CD8-positive, alpha-beta memory T cell (primary cell): ENCODE measurements at regions not wholly inside any gene's neighbourhood (a gene's known extent, or its start where the extent isn't known, plus 50 kb on each side); places are given as distances from the start of the nearest gene placed in this dataset.

ENCODE experiments used
- CTCF ChIA-PET: fragments of 350-600 bp; sonication (Branson Sonifier 250); formaldehyde crosslinking; loops from one replicate; lab custom pipeline; 2021; ENCODE audit warnings: antibody characterized with exemption; lab: Charles Lee
- POLR2A ChIA-PET: fragments of 350-600 bp; sonication (Branson Sonifier 250); formaldehyde crosslinking; loops from one replicate; lab custom pipeline; 2021; ENCODE audit warnings: antibody characterized with exemption; lab: Charles Lee
- DNase-seq, 5 donors: peaks; one replicate each; pipeline versions ENCODE4 v3.0.0 to v3.0.0-alpha.2; 2020 to 2022; ENCODE audit warnings: mixed read lengths in 1 of 5
- H3K27ac ChIP-seq: one replicate; pipeline ENCODE4 v1.7.0; 2013; ENCODE audit warnings: low read depth, mild to moderate bottlenecking, low read length, moderate library complexity
- H3K27me3 ChIP-seq: 2 replicates; pipeline ENCODE4 v1.7.0; 2013; ENCODE audit warnings: low read length, mild to moderate bottlenecking; ENCODE audit not compliant: insufficient read depth, poor library complexity, severe bottlenecking
- H3K36me3 ChIP-seq: 2 replicates; pipeline ENCODE4 v1.7.0; 2013; ENCODE audit warnings: mild to moderate bottlenecking, low read length, moderate library complexity; ENCODE audit not compliant: insufficient read depth
- H3K4me1 ChIP-seq: 2 replicates; pipeline ENCODE4 v1.7.0; 2013; ENCODE audit warnings: mild to moderate bottlenecking, low read length, moderate library complexity; ENCODE audit not compliant: insufficient read depth
- H3K4me3 ChIP-seq: 2 replicates; pipeline ENCODE4 v1.7.0; 2013; ENCODE audit warnings: mild to moderate bottlenecking, low read length
- H3K9me3 ChIP-seq: 2 replicates; pipeline ENCODE4 v1.7.0; 2013; ENCODE audit warnings: mild to moderate bottlenecking, low read length
- H3K27ac Mint-ChIP-seq, 8 donors: one replicate each; pipeline ENCODE4 v1.8.0; 2020 to 2021; ENCODE audit warnings: mixed read lengths in 8 of 8, mild to moderate bottlenecking in 6 of 8, inconsistent platforms in 3 of 8, moderate library complexity in 3 of 8
- H3K27me3 Mint-ChIP-seq, 2 donors: one replicate each; pipeline ENCODE4 v1.8.0; 2020 to 2021; ENCODE audit warnings: mixed read lengths in 2 of 2, mild to moderate bottlenecking in 1 of 2, moderate library complexity in 1 of 2
- H3K36me3 Mint-ChIP-seq, 3 donors: one replicate each; pipeline ENCODE4 v1.8.0; 2020 to 2021; ENCODE audit warnings: mixed read lengths in 3 of 3, inconsistent platforms in 1 of 3, mild to moderate bottlenecking in 1 of 3
- H3K4me1 Mint-ChIP-seq, 3 donors: one replicate each; pipeline ENCODE4 v1.8.0; 2020 to 2021; ENCODE audit warnings: mixed read lengths in 3 of 3, inconsistent platforms in 1 of 3, mild to moderate bottlenecking in 1 of 3
- H3K4me3 Mint-ChIP-seq, 7 donors: one replicate each; pipeline ENCODE4 v1.8.0; 2020 to 2021; ENCODE audit warnings: mixed read lengths in 7 of 7, mild to moderate bottlenecking in 6 of 7, moderate library complexity in 4 of 7, inconsistent platforms in 2 of 7
- H3K9me3 Mint-ChIP-seq, 5 donors: one replicate each; pipeline ENCODE4 v1.8.0; 2020 to 2022; ENCODE audit warnings: mixed read lengths in 5 of 5, mild to moderate bottlenecking in 3 of 5, moderate library complexity in 2 of 5, inconsistent platforms in 1 of 5

DNA sequence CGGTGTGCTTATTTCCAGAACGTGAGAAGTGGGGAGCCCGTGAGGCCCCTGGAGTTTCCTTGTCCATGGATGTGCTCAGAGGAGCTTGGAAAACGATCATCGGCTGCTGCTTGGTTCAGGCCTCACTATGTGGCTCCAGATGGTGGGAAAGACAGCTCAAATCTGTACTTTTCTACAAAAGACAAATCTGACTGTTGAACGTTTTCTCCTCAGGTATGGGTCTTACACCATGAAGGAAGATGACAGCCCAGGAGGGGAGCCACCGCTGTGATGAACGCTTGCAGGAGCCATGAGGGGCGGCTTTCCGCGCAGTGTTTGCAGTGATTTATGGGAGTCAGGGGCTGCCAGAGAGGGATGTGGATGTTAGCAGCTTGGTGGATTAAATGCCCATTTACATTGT, 109.4 kb upstream of the E2F8 start:
- no peaks in the 10 kb centered on the region for H3K36me3 ChIP-seq
- H3K27ac Mint-ChIP-seq: no peak overlapping the region
- ChIA-PET POLR2A (no interaction called here), CTCF (no interaction called here)
- H3K9me3 Mint-ChIP-seq: no peaks in the 10 kb centered on the region
- H3K4me3 ChIP-seq: no peak overlapping the region
- DNase-seq: no peak
- H3K4me1 ChIP-seq: no peaks in the 10 kb centered on the region
- H3K27ac ChIP-seq: no peak overlapping the region
- H3K9me3 ChIP-seq: no peaks in the 10 kb centered on the region
- H3K27me3 ChIP-seq: peaks cover 18% of the 10 kb centered on the region
- no peak overlapping the region for H3K4me3 Mint-ChIP-seq
- peaks cover 5 to 7% (median 7%) of the 10 kb centered on the region in 3 donors for H3K4me1 Mint-ChIP-seq
- H3K27me3 Mint-ChIP-seq: peaks cover 44 to 82% of the 10 kb centered on the region in 2 donors
- H3K36me3 Mint-ChIP-seq: no peaks in the 10 kb centered on the region

DNA sequence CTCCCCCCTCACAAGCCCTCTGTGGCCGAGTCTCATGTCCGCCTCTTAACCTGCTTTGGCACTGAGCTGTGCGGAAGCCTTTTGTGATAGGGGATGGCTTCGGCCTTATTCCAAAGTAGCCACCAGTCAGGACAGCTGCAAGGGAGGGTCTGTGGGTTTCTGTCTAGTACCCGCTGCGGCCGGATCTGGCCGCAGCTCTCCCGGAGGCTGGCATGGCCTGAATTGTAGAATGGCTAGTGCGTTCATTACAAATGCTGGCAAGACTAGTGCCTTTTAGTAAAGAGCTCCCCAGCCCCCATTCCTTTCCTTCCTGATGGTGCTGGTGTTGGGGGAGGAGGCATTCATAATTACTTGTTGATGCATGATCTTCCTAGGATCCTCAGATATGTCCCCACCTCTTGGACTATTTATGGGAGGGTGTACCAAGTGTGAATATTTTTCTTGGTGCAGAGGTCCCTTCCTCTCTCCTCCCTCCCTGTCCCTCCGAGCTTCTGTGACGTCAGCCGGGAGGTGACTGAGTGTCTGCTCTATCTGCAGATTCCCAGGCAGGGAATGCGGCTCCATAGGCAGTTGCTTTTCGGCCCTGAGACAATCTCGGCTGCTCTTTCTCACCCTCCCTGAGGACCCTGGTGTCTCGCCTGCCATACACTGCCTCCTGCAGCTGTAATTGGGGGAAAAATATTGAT, 108.7 kb upstream of the E2F8 start:
- POLR2A ChIA-PET: no interaction called here
- no peaks in the 10 kb centered on the region for H3K4me1 ChIP-seq

DNA sequence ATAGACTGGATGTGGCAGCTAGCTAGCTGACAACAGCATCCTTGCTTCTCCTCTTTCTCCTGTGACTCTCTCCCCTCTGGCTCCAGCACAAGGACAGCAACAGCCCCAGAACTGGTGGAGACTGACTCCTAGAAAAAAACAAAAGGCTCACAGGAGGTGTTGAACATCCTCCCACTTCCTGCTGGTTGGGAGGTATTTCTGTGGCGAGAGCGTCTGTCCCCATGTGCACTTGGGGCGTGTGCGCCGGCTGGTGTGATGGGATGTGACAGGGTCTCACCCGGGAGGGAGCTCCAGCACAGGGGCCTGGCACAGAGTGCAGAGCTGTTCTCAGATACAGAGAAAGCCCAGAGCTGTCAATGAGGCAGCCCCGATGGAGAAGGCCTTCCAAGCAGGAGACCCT, 107.2 kb upstream of the E2F8 start:
- peaks cover 53 to 93% of the 10 kb centered on the region in 2 donors for H3K27me3 Mint-ChIP-seq
- ChIA-PET CTCF (no interaction called here), POLR2A (no interaction called here)
- H3K4me3 Mint-ChIP-seq: no peak overlapping the region
- H3K27ac Mint-ChIP-seq: no peak overlapping the region
- no peaks in the 10 kb centered on the region for H3K36me3 ChIP-seq
- peaks cover 24% of the 10 kb centered on the region for H3K27me3 ChIP-seq
- H3K4me1 ChIP-seq: no peaks in the 10 kb centered on the region
- no peak overlapping the region for H3K27ac ChIP-seq
- no peak for DNase-seq
- H3K36me3 Mint-ChIP-seq: no peaks in the 10 kb centered on the region
- H3K9me3 Mint-ChIP-seq: no peaks in the 10 kb centered on the region
- peaks cover 6 to 10% (median 7%) of the 10 kb centered on the region in 3 donors for H3K4me1 Mint-ChIP-seq
- H3K4me3 ChIP-seq: no peak overlapping the region
- no peaks in the 10 kb centered on the region for H3K9me3 ChIP-seq

More for the DNA sequence above, 108.7 kb upstream of the E2F8 start:
- H3K9me3 Mint-ChIP-seq: no peaks in the 10 kb centered on the region
- Histone ChIP-seq H3K27me3 (peaks cover 21% of the 10 kb centered on the region), H3K36me3 (no peaks in the 10 kb centered on the region), H3K4me3 (no peak overlapping the region), H3K27ac (no peak overlapping the region), H3K9me3 (no peaks in the 10 kb centered on the region)
- no peak for DNase-seq
- CTCF ChIA-PET: no interaction called here
- no peak overlapping the region for H3K4me3 Mint-ChIP-seq
- peaks cover 47 to 83% of the 10 kb centered on the region in 2 donors for H3K27me3 Mint-ChIP-seq
- H3K4me1 Mint-ChIP-seq: peaks cover 6 to 10% (median 7%) of the 10 kb centered on the region in 3 donors
- no peaks in the 10 kb centered on the region for H3K36me3 Mint-ChIP-seq
- H3K27ac Mint-ChIP-seq: no peak overlapping the region

DNA sequence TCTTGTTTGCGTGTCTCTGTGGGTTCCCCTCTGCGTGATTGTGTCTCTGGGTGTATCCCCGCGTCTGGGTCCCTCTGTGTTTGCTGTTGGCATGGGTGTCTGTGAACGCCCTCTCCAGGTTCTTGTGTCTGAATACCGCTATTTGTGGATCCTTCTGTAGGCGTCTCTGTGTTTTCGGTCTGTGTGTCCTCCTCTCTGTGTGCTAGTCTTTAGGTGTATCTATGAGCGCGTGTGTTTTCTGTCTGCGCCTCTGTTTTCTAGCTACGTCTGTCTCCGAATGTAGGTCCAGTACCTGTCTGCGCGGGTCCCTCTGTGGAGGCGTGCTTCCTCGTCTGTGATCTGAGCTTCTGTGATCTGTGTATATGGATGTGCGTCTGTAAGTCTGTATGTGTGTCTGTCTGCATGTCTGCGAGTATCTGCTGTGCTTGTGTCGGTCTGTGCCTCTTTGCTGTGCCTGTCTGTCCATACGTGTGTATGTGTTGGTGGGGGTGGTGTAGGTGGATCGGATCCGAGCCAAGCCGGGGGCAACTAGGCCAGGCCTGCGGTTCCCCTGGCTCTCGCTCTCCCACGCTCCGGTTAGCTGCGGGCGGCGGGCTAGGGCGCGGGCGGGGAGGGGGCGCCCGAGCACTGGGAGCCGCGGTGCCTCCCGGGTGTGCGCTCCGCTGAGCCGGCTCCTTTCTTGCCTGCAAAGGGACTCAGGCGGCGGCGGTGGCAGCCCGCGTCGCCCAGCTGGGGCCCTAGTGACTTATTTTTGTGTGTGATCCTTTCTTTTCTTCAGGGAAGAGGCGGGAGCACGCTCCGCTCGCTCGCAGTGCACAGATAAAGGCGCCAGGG, 105.3 kb upstream of the E2F8 start:
- ChIA-PET POLR2A (no interaction called here), CTCF (no interaction called here)
- H3K4me1 ChIP-seq: no peaks in the 10 kb centered on the region
- H3K27ac ChIP-seq: no peak overlapping the region
- DNase-seq: no peak
- Mint-ChIP-seq H3K36me3 (no peaks in the 10 kb centered on the region), H3K9me3 (no peaks in the 10 kb centered on the region), H3K4me1 (peaks cover 6 to 10% (median 7%) of the 10 kb centered on the region in 3 donors), H3K4me3 (peak overlapping the region; percentile 12 to 79 (median 64)), H3K27ac (peak overlapping the region in 1 of 8 donors; percentile 11), H3K27me3 (peaks cover 54 to 86% of the 10 kb centered on the region in 2 donors)
- no peaks in the 10 kb centered on the region for H3K36me3 ChIP-seq
- H3K4me3 ChIP-seq: no peak overlapping the region
- peaks cover 26% of the 10 kb centered on the region for H3K27me3 ChIP-seq
- no peaks in the 10 kb centered on the region for H3K9me3 ChIP-seq

DNA sequence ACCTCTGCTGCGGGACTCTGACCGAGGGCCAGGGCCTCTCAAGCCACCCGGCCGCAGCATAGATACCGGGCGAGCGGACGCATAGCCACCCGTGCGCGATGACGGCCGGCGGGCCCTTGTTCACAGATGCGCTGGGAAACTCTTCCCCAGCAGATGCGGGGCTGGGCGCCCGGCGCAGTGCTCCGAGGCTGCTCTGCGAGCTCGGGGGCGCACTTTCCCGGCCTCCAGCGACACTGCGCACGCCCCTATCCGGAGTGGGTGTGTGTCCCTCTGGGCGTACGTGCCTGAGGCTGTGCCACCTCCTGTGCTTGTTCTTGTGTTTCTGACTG, 104.7 kb upstream of the E2F8 start:
- H3K27ac Mint-ChIP-seq: no peak overlapping the region
- Histone ChIP-seq H3K27me3 (peaks cover 26% of the 10 kb centered on the region), H3K36me3 (no peaks in the 10 kb centered on the region), H3K27ac (no peak overlapping the region), H3K9me3 (no peaks in the 10 kb centered on the region), H3K4me3 (no peak overlapping the region), H3K4me1 (no peaks in the 10 kb centered on the region)
- peaks cover 51 to 85% of the 10 kb centered on the region in 2 donors for H3K27me3 Mint-ChIP-seq
- no peaks in the 10 kb centered on the region for H3K36me3 Mint-ChIP-seq
- H3K4me3 Mint-ChIP-seq: peak overlapping the region in 6 of 7 donors; percentile 63 to 79 (median 64)
- ChIA-PET POLR2A (no interaction called here), CTCF (no interaction called here)
- DNase-seq: no peak
- H3K9me3 Mint-ChIP-seq: no peaks in the 10 kb centered on the region
- H3K4me1 Mint-ChIP-seq: peaks cover 6 to 10% (median 7%) of the 10 kb centered on the region in 3 donors

DNA sequence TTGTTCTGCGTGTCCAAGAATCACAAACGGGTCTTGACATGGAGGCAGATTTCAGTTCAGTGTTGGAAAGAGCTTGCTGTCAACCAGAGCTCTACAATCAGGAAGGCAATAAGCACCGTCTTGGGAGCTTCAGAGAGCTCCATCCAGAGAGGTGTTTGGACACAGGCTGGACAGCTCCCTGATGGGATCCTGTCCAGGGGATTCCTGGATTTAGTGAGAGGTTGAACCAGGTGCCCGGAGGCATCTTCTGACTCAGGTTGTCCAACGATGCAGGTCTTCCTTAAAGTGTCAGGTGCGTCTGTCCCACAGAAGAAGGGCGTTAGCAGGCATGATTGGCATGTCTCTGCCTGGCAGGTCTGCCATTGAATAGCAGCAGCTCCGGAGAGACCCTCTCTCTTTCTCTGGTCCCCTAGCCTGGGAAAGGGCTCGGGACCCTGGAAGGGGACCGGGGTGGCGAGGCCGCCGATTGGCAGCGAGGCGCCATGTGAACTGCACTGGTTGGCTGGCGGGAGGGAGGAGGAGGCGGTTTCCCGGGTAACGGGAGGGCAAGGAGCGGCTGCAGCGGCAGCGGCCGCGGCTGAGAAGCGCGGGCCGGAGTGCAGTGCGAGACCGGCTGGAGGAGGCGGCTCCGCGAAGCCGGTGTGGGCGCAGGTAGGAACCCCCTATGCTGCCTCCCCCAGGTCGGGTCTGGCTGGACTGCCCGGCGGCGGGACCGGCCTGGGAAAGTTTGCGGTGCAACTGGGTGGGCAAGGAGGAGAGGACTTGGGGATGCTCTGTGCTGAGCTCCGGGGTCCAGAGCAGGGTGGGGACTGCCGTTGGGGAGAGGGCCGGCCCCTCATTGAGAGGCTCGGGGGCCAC, 104.1 kb upstream of the E2F8 start:
- Mint-ChIP-seq H3K27me3 (peaks cover 46 to 79% of the 10 kb centered on the region in 2 donors), H3K9me3 (no peaks in the 10 kb centered on the region), H3K36me3 (no peaks in the 10 kb centered on the region), H3K4me1 (peaks cover 6 to 10% (median 7%) of the 10 kb centered on the region in 3 donors), H3K4me3 (peak overlapping the region in 6 of 7 donors; percentile 15 to 57 (median 30)), H3K27ac (no peak overlapping the region)
- CTCF ChIA-PET: no interaction called here
- no peak for DNase-seq
- Histone ChIP-seq H3K4me3 (no peak overlapping the region), H3K27ac (no peak overlapping the region), H3K27me3 (peaks cover 23% of the 10 kb centered on the region), H3K9me3 (no peaks in the 10 kb centered on the region), H3K4me1 (no peaks in the 10 kb centered on the region), H3K36me3 (no peaks in the 10 kb centered on the region)
- POLR2A ChIA-PET: no interaction called here

DNA sequence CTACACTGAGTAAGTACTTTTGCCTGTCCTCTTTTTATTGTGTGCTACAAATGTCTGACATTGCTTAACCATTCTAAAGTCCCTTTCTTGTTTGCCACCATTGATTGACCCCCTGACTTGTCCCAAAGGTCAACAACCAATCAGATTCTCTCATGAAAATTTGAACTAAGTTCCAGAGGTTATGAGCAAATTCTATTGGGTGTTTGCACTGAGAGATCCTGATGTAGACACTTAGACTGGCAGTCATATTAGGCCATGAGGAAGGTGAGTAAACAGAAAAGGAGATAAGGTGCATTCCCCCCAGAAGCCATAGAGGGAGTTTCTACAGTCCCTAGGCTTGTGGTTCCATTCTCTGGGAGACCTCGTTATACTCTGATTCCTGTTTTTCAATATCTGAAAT, 101.3 kb upstream of the E2F8 start:
- DNase-seq: no peak
- Mint-ChIP-seq H3K27ac (no peak overlapping the region), H3K4me3 (no peak overlapping the region), H3K4me1 (peaks cover 6 to 10% (median 7%) of the 10 kb centered on the region in 3 donors), H3K9me3 (no peaks in the 10 kb centered on the region), H3K27me3 (peaks cover 26 to 63% of the 10 kb centered on the region in 2 donors), H3K36me3 (no peaks in the 10 kb centered on the region)
- Histone ChIP-seq H3K27me3 (peaks cover 18% of the 10 kb centered on the region), H3K4me1 (no peaks in the 10 kb centered on the region), H3K27ac (no peak overlapping the region), H3K9me3 (no peaks in the 10 kb centered on the region), H3K4me3 (no peak overlapping the region), H3K36me3 (no peaks in the 10 kb centered on the region)
- ChIA-PET POLR2A (no interaction called here), CTCF (no interaction called here)

DNA sequence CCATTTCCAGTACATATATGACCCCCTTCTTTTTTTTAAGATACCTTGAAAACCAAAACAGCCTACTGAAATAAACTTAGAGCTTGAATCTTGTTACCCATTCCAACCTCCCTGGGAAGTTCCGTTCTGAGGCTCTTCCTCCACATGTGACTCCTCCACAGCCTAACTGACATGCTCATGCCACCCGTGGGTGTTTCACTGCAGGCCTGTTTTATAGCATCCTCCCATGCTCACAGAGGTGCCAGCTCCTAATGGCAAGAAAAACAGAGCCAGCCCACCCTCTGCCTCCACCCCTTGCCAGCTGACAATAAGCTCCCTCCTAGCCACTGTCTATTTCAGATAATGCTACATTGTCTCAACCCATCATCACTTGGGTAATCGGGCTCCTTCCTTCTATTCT, 97.6 kb upstream of the E2F8 start:
- Mint-ChIP-seq H3K27me3 (peaks cover 5 to 50% of the 10 kb centered on the region in 2 donors), H3K27ac (peak overlapping the region in 1 of 8 donors; percentile 16), H3K36me3 (no peaks in the 10 kb centered on the region), H3K4me1 (no peaks in the 10 kb centered on the region), H3K4me3 (no peak overlapping the region), H3K9me3 (no peaks in the 10 kb centered on the region)
- no peaks in the 10 kb centered on the region for H3K9me3 ChIP-seq
- no peak overlapping the region for H3K27ac ChIP-seq
- H3K4me3 ChIP-seq: no peak overlapping the region
- CTCF ChIA-PET: no interaction called here
- peaks cover 3% of the 10 kb centered on the region for H3K27me3 ChIP-seq
- no peaks in the 10 kb centered on the region for H3K36me3 ChIP-seq
- DNase-seq: no peak
- POLR2A ChIA-PET: no interaction called here
- no peaks in the 10 kb centered on the region for H3K4me1 ChIP-seq
